ENCODE measurements at regions not wholly inside any gene's neighbourhood (a gene's known extent, or its start where the extent isn't known, plus 50 kb on each side); places are given as distances from the start of the nearest gene placed in this dataset.

GRCh38 chr12:93960521-93960920 is 187.9 kb upstream of the PLXNC1 start:
- TF ChIP-seq CTCF (IDR thresholded peaks at IDR 0.05) (no peak), POLR2A (IDR thresholded peaks at IDR 0.05) (no peak)

All from esophagus squamous epithelium (tissue), 4 donors.